Activated T-helper 1 cell treated with anti-CD3 and anti-CD28 coated beads, Interleukin-12 subunit alpha, Interleukin-12 subunit beta, Interleukin-2, Interleukin-4 antibody, amounts not matched to agents 30 ng/mL and 10 ng/mL and 1 ng/mL, durations not matched to agents 14 hours and 24 hours and 36 hours (primary cell): ENCODE measurements at regions not wholly inside any gene's neighbourhood (a gene's known extent, or its start where the extent isn't known, plus 50 kb on each side); places are given as distances from the start of the nearest gene placed in this dataset.
A peak's percentile ranks its signal among the peaks of the same experiment; 100 is the strongest.

Experiments
- DNase-seq: peaks from one replicate; pipeline ENCODE4 v3.0.0; 2021; ENCODE audit warnings: low spot score
- H3K27ac Mint-ChIP-seq: one replicate; pipeline ENCODE4 v1.8.0; 2021; ENCODE audit warnings: mild to moderate bottlenecking, mixed read lengths
- H3K27me3 Mint-ChIP-seq: one replicate; pipeline ENCODE4 v1.8.0; 2022; ENCODE audit warnings: mild to moderate bottlenecking, moderate library complexity, mixed read lengths; ENCODE audit not compliant: insufficient read depth
- H3K36me3 Mint-ChIP-seq: one replicate; pipeline ENCODE4 v1.8.0; 2021; ENCODE audit warnings: low read depth, mixed read lengths
- H3K4me1 Mint-ChIP-seq: one replicate; pipeline ENCODE4 v1.8.0; 2021; ENCODE audit warnings: low read depth, mixed read lengths
- H3K4me3 Mint-ChIP-seq: one replicate; pipeline ENCODE4 v1.8.0; 2021; ENCODE audit warnings: mild to moderate bottlenecking, moderate library complexity, mixed read lengths
- H3K9me3 Mint-ChIP-seq: one replicate; pipeline ENCODE4 v1.8.0; 2021; ENCODE audit warnings: mixed read lengths
- intact Hi-C: fragments of 100-400 bp; cut with micrococcal nuclease; formaldehyde crosslinking; loops from one replicate; pipeline ENCODE4 v1.15.1; 2024

- peaks cover 41% of the 10 kb centered on the region for H3K27me3 Mint-ChIP-seq
- intact Hi-C loops: no loop called here
- H3K27ac Mint-ChIP-seq: no peak overlapping the region
- no peak for DNase-seq
- peaks cover 6% of the 10 kb centered on the region for H3K4me1 Mint-ChIP-seq
- H3K4me3 Mint-ChIP-seq: no peak overlapping the region
- no peaks in the 10 kb centered on the region for H3K36me3 Mint-ChIP-seq
- no peaks in the 10 kb centered on the region for H3K9me3 Mint-ChIP-seq
Measured at GRCh38 chr17:77572065-77572601, 386.4 kb upstream of the TNRC6C start.

- intact Hi-C loops: no loop called here
- H3K36me3 Mint-ChIP-seq: no peaks in the 10 kb centered on the region
- DNase-seq: no peak
- no peak overlapping the region for H3K27ac Mint-ChIP-seq
- peaks cover 36% of the 10 kb centered on the region for H3K27me3 Mint-ChIP-seq
- no peaks in the 10 kb centered on the region for H3K9me3 Mint-ChIP-seq
- H3K4me3 Mint-ChIP-seq: no peak overlapping the region
- H3K4me1 Mint-ChIP-seq: peaks cover 6% of the 10 kb centered on the region
Measured at GRCh38 chr17:77572851-77573250, 385.7 kb upstream of the TNRC6C start.

GRCh38 chr17:77577491-77577890 is 381.0 kb upstream of the TNRC6C start:
- intact Hi-C loops: no loop called here
- Mint-ChIP-seq H3K9me3 (no peaks in the 10 kb centered on the region), H3K36me3 (no peaks in the 10 kb centered on the region), H3K4me3 (no peak overlapping the region), H3K27ac (no peak overlapping the region), H3K27me3 (peaks cover 28% of the 10 kb centered on the region), H3K4me1 (peaks cover 9% of the 10 kb centered on the region)
- DNase-seq: no peak

- peaks cover 9% of the 10 kb centered on the region for H3K4me1 Mint-ChIP-seq
- intact Hi-C loops: no loop called here
- H3K9me3 Mint-ChIP-seq: no peaks in the 10 kb centered on the region
- DNase-seq: no peak
- H3K4me3 Mint-ChIP-seq: no peak overlapping the region
- H3K36me3 Mint-ChIP-seq: no peaks in the 10 kb centered on the region
- no peak overlapping the region for H3K27ac Mint-ChIP-seq
- peaks cover 18% of the 10 kb centered on the region for H3K27me3 Mint-ChIP-seq
Measured at GRCh38 chr17:77579131-77579530, 379.4 kb upstream of the TNRC6C start.

GRCh38 chr17:77579682-77580081 is 378.8 kb upstream of the TNRC6C start:
- H3K27ac Mint-ChIP-seq: no peak overlapping the region
- no peak overlapping the region for H3K4me3 Mint-ChIP-seq
- peaks cover 16% of the 10 kb centered on the region for H3K27me3 Mint-ChIP-seq
- no peak for DNase-seq
- no peaks in the 10 kb centered on the region for H3K36me3 Mint-ChIP-seq
- intact Hi-C loops: no loop called here
- no peaks in the 10 kb centered on the region for H3K9me3 Mint-ChIP-seq
- H3K4me1 Mint-ChIP-seq: peaks cover 9% of the 10 kb centered on the region

GRCh38 chr17:77580531-77581270 is 377.8 kb upstream of the TNRC6C start:
- no peaks in the 10 kb centered on the region for H3K36me3 Mint-ChIP-seq
- H3K4me3 Mint-ChIP-seq: no peak overlapping the region
- peaks cover 9% of the 10 kb centered on the region for H3K4me1 Mint-ChIP-seq
- DNase-seq: no peak
- H3K27ac Mint-ChIP-seq: no peak overlapping the region
- no peaks in the 10 kb centered on the region for H3K9me3 Mint-ChIP-seq
- intact Hi-C loops: no loop called here
- H3K27me3 Mint-ChIP-seq: peaks cover 12% of the 10 kb centered on the region

- H3K27me3 Mint-ChIP-seq: peaks cover 19% of the 10 kb centered on the region
- no peak overlapping the region for H3K27ac Mint-ChIP-seq
- no peaks in the 10 kb centered on the region for H3K36me3 Mint-ChIP-seq
- peaks cover 9% of the 10 kb centered on the region for H3K4me1 Mint-ChIP-seq
- peaks cover under 1% of the 10 kb centered on the region for H3K9me3 Mint-ChIP-seq
- no peak for DNase-seq
- H3K4me3 Mint-ChIP-seq: no peak overlapping the region
- intact Hi-C loops: no loop called here
Measured at GRCh38 chr17:77581480-77581879, 377.0 kb upstream of the TNRC6C start.

GRCh38 chr17:77585142-77585860 is 373.2 kb upstream of the TNRC6C start:
- Mint-ChIP-seq H3K36me3 (no peaks in the 10 kb centered on the region), H3K9me3 (peaks cover 10% of the 10 kb centered on the region), H3K4me1 (no peaks in the 10 kb centered on the region), H3K4me3 (no peak overlapping the region), H3K27me3 (peaks cover 25% of the 10 kb centered on the region), H3K27ac (no peak overlapping the region)
- intact Hi-C loops: no loop called here
- no peak for DNase-seq

- Mint-ChIP-seq H3K27me3 (peaks cover 48% of the 10 kb centered on the region), H3K27ac (no peak overlapping the region), H3K36me3 (no peaks in the 10 kb centered on the region), H3K4me1 (peaks cover 20% of the 10 kb centered on the region), H3K9me3 (peaks cover 10% of the 10 kb centered on the region), H3K4me3 (no peak overlapping the region)
- intact Hi-C loops: no loop called here
- DNase-seq: no peak
Measured at GRCh38 chr17:77590951-77591735, 367.4 kb upstream of the TNRC6C start.

GRCh38 chr17:77592106-77592865 is 366.2 kb upstream of the TNRC6C start:
- no peak for DNase-seq
- intact Hi-C loops: no loop called here
- Mint-ChIP-seq H3K4me1 (peaks cover 20% of the 10 kb centered on the region), H3K36me3 (no peaks in the 10 kb centered on the region), H3K27ac (no peak overlapping the region), H3K9me3 (peaks cover 2% of the 10 kb centered on the region), H3K4me3 (no peak overlapping the region), H3K27me3 (peaks cover 37% of the 10 kb centered on the region)

GRCh38 chr17:77593081-77593480 is 365.4 kb upstream of the TNRC6C start:
- intact Hi-C loops: no loop called here
- Mint-ChIP-seq H3K27ac (no peak overlapping the region), H3K36me3 (no peaks in the 10 kb centered on the region), H3K4me3 (no peak overlapping the region), H3K4me1 (peaks cover 20% of the 10 kb centered on the region), H3K9me3 (no peaks in the 10 kb centered on the region), H3K27me3 (peaks cover 35% of the 10 kb centered on the region)
- no peak for DNase-seq

GRCh38 chr17:77594416-77595209 is 363.9 kb upstream of the TNRC6C start:
- intact Hi-C loops: no loop called here
- peaks cover 20% of the 10 kb centered on the region for H3K4me1 Mint-ChIP-seq
- H3K27me3 Mint-ChIP-seq: peaks cover 39% of the 10 kb centered on the region
- H3K36me3 Mint-ChIP-seq: no peaks in the 10 kb centered on the region
- no peaks in the 10 kb centered on the region for H3K9me3 Mint-ChIP-seq
- H3K27ac Mint-ChIP-seq: no peak overlapping the region
- no peak overlapping the region for H3K4me3 Mint-ChIP-seq
- peak; percentile 9 for DNase-seq
